Hepatocyte (in vitro differentiated cells): ENCODE measurements at regions not wholly inside any gene's neighbourhood (a gene's known extent, or its start where the extent isn't known, plus 50 kb on each side); places are given as distances from the start of the nearest gene placed in this dataset.

Source experiments
- DNase-seq: peaks from one replicate; pipeline ENCODE4 v3.0.0-alpha.2; 2016; ENCODE audit warnings: low spot score
- H2AFZ ChIP-seq: fragments of 200-600 bp; sonication (generic); 2 replicates; pipeline ENCODE4 v1.6.0; 2016; ENCODE audit warnings: antibody characterized with exemption, mild to moderate bottlenecking
- H3K27ac ChIP-seq: fragments of 200-600 bp; sonication (generic); 2 replicates; pipeline ENCODE4 v1.5.1; 2016; ENCODE audit warnings: mild to moderate bottlenecking
- H3K27me3 ChIP-seq: fragments of 200-600 bp; sonication (generic); 2 replicates; pipeline ENCODE4 v1.6.1; 2016
- H3K36me3 ChIP-seq: fragments of 200-600 bp; sonication (generic); replicated peaks from 2 replicates; pipeline ENCODE4 v1.5.1; 2016; ENCODE audit warnings: low read depth; ENCODE audit not compliant: insufficient read depth
- H3K4me1 ChIP-seq: fragments of 200-600 bp; sonication (generic); 2 replicates; pipeline ENCODE4 v1.5.1; 2016; ENCODE audit warnings: mild to moderate bottlenecking, moderate library complexity; ENCODE audit not compliant: insufficient read depth
- H3K4me2 ChIP-seq: fragments of 200-600 bp; sonication (generic); 2 replicates; pipeline ENCODE4 v1.6.0; 2016
- H3K4me3 ChIP-seq: fragments of 200-600 bp; sonication (generic); 2 replicates; pipeline ENCODE4 v1.5.1; 2016; ENCODE audit warnings: mild to moderate bottlenecking
- H3K79me2 ChIP-seq: fragments of 200-600 bp; sonication (generic); 2 replicates; pipeline ENCODE4 v1.6.0; 2017; ENCODE audit warnings: mild to moderate bottlenecking
- H3K9me2 ChIP-seq: fragments of 200-600 bp; sonication (generic); replicated peaks from 2 replicates; pipeline ENCODE4 v1.6.0; 2017; ENCODE audit warnings: mild to moderate bottlenecking; ENCODE audit not compliant: insufficient read depth
- H3K9me3 ChIP-seq: fragments of 200-600 bp; sonication (generic); 2 replicates; pipeline ENCODE4 v1.5.1; 2016; ENCODE audit warnings: low read depth, mild to moderate bottlenecking
- H4K20me1 ChIP-seq: fragments of 200-600 bp; sonication (generic); 2 replicates; pipeline ENCODE4 v1.6.0; 2016; ENCODE audit warnings: mild to moderate bottlenecking; ENCODE audit not compliant: insufficient read depth, poor library complexity, severe bottlenecking
- CTCF ChIP-seq: fragments of 200-600 bp; sonication (generic); IDR thresholded peaks from 2 replicates; pipeline ENCODE4 v1.5.1; 2016; ENCODE audit warnings: antibody characterized with exemption, mild to moderate bottlenecking; ENCODE audit not compliant: poor library complexity
- EZH2 ChIP-seq: fragments of 200-600 bp; sonication (generic); IDR thresholded peaks from 2 replicates; pipeline ENCODE4 v1.6.1; 2016; ENCODE audit warnings: antibody characterized with exemption, mild to moderate bottlenecking, borderline replicate concordance
- EZH2phosphoT487 ChIP-seq: fragments of 200-600 bp; sonication (generic); IDR thresholded peaks from one replicate; pipeline ENCODE4 v1.6.1; 2018; ENCODE audit warnings: antibody characterized with exemption, mild to moderate bottlenecking, low read depth, moderate library complexity; ENCODE audit not compliant: unreplicated experiment, severe bottlenecking
- WGBS: methylation state at CpG from one replicate; pipeline ENCODE4 v1.1.6; 2016; ENCODE audit warnings: low lambda C conversion rate; ENCODE audit errors: missing lambda C conversion rate; 5-methylcytosine and 5-hydroxymethylcytosine counted together

- no peak overlapping the region for H2AFZ ChIP-seq
- TF ChIP-seq CTCF = no peak
- TF ChIP-seq EZH2 = no peak
- TF ChIP-seq EZH2phosphoT487 = no peak
- H3K9me2 ChIP-seq = no peaks in the 10 kb centered on the region
- no peak overlapping the region for H3K27ac ChIP-seq
- H3K79me2 ChIP-seq = no peaks in the 10 kb centered on the region
- no peak overlapping the region for H3K4me3 ChIP-seq
- 78% methylated on average over 3 of the region's 3 CpGs for WGBS
- H3K9me3 ChIP-seq = no peaks in the 10 kb centered on the region
- no peaks in the 10 kb centered on the region for H3K36me3 ChIP-seq
- no peaks in the 10 kb centered on the region for H4K20me1 ChIP-seq
- H3K27me3 ChIP-seq = no peaks in the 10 kb centered on the region
- H3K4me2 ChIP-seq = no peak overlapping the region
- no peak for DNase-seq
- no peaks in the 10 kb centered on the region for H3K4me1 ChIP-seq
These were observed 378.4 kb downstream of the RND3 start for GRCh38 chr2:150109028-150109427.

GRCh38 chr2:150107816-150108215 is 379.7 kb downstream of the RND3 start:
- Histone ChIP-seq H3K4me1 (no peaks in the 10 kb centered on the region), H3K4me3 (no peak overlapping the region), H4K20me1 (no peaks in the 10 kb centered on the region), H3K27me3 (no peaks in the 10 kb centered on the region), H3K79me2 (no peaks in the 10 kb centered on the region), H3K4me2 (no peak overlapping the region), H3K27ac (no peak overlapping the region), H3K9me2 (no peaks in the 10 kb centered on the region), H3K9me3 (no peaks in the 10 kb centered on the region), H3K36me3 (no peaks in the 10 kb centered on the region), H2AFZ (no peak overlapping the region)
- no peak for DNase-seq
- 93% methylated on average over 2 of the region's 2 CpGs for WGBS
- no peak for TF ChIP-seq EZH2phosphoT487
- TF ChIP-seq EZH2 = no peak
- no peak for TF ChIP-seq CTCF

GRCh38 chr2:150107170-150107569 is 380.3 kb downstream of the RND3 start:
- no peaks in the 10 kb centered on the region for H4K20me1 ChIP-seq
- no peaks in the 10 kb centered on the region for H3K27me3 ChIP-seq
- DNase-seq = no peak
- no peaks in the 10 kb centered on the region for H3K9me2 ChIP-seq
- TF ChIP-seq EZH2phosphoT487 (no peak), CTCF (no peak), EZH2 (no peak)
- H3K79me2 ChIP-seq = no peaks in the 10 kb centered on the region
- no peaks in the 10 kb centered on the region for H3K9me3 ChIP-seq
- H2AFZ ChIP-seq = no peak overlapping the region
- WGBS = 91% methylated on average over 1 of the region's 1 CpG
- H3K4me2 ChIP-seq = no peak overlapping the region
- no peaks in the 10 kb centered on the region for H3K36me3 ChIP-seq
- H3K4me3 ChIP-seq = no peak overlapping the region
- no peak overlapping the region for H3K27ac ChIP-seq
- no peaks in the 10 kb centered on the region for H3K4me1 ChIP-seq

- H3K27me3 ChIP-seq = no peaks in the 10 kb centered on the region
These were observed 385.5 kb downstream of the RND3 start for GRCh38 chr2:150101947-150102346.

More at GRCh38 chr2:150101947-150102346, 385.5 kb downstream of the RND3 start:
- Histone ChIP-seq H3K4me2 (no peak overlapping the region), H4K20me1 (no peaks in the 10 kb centered on the region), H3K79me2 (no peaks in the 10 kb centered on the region), H2AFZ (no peak overlapping the region), H3K4me3 (no peak overlapping the region), H3K4me1 (peaks cover 15% of the 10 kb centered on the region), H3K9me3 (no peaks in the 10 kb centered on the region), H3K36me3 (no peaks in the 10 kb centered on the region), H3K9me2 (no peaks in the 10 kb centered on the region), H3K27ac (no peak overlapping the region)
- TF ChIP-seq EZH2phosphoT487 (no peak), EZH2 (no peak), CTCF (no peak)
- WGBS = 97% methylated on average over 2 of the region's 2 CpGs
- no peak for DNase-seq
